ENCODE measurements at regions not wholly inside any gene's neighbourhood (a gene's known extent, or its start where the extent isn't known, plus 50 kb on each side); places are given as distances from the start of the nearest gene placed in this dataset.
"Not testable (repeated sequence)": the region's sequence is repeated elsewhere in the genome, so short reads cannot be mapped to it uniquely, and the experiment has no call there.

DNA sequence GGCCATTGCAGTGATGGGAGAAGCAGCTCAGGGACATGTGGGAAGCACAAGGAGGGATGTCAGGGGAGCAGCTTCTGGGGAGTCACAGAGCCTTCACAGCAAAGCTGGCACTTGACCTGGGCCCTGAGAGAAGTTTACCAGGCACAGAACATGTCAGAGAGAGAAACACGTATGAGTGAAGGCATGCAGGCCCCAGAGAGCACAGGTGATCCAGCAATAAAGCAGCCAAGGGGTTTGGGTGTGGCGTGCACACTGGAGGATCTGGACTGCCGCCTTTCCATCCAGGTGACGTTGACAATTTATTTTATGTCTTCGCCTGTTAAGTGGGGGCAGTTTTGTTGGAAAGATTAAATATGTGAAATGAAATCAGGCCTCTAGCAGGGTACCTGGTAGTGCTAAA is 252.6 kb upstream of the COBL start:
- Mint-ChIP-seq H3K27me3 (ENCODE audit: low read depth) (no peaks in the 10 kb centered on the region), H3K4me3 (no peak overlapping the region), H3K4me1 (ENCODE audit: low read depth) (no peaks in the 10 kb centered on the region), H3K9me3 (peaks cover 9% of the 10 kb centered on the region), H3K36me3 (ENCODE audit: insufficient read depth) (no peaks in the 10 kb centered on the region)
- DNase-seq (no peak), ATAC-seq (no peak)

DNA sequence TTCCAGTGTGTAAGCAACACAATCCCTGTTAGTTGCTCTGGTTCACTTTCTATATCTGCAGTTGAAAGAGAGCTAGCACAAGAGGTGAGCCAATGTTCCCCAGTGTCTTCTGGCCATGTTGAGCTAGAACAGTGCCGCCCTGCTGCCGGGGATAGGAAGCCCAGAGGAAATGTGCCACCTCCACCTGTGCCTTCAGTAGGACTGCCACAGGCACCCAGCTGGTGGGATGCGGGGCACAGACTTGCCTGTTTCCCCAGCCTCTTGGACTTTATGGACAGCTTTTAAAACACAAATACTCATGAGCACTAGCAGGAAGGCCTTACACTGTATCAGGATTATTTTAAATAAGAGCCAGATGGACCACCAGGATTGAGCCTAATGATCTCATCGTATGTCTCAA is 234.5 kb upstream of the COBL start:
- Mint-ChIP-seq H3K36me3 (ENCODE audit: insufficient read depth) (no peaks in the 10 kb centered on the region), H3K9me3 (peaks cover 22% of the 10 kb centered on the region), H3K4me3 (no peak overlapping the region), H3K27me3 (ENCODE audit: low read depth) (no peaks in the 10 kb centered on the region), H3K4me1 (ENCODE audit: low read depth) (no peaks in the 10 kb centered on the region)
- ATAC-seq (no peak), DNase-seq (no peak)

DNA sequence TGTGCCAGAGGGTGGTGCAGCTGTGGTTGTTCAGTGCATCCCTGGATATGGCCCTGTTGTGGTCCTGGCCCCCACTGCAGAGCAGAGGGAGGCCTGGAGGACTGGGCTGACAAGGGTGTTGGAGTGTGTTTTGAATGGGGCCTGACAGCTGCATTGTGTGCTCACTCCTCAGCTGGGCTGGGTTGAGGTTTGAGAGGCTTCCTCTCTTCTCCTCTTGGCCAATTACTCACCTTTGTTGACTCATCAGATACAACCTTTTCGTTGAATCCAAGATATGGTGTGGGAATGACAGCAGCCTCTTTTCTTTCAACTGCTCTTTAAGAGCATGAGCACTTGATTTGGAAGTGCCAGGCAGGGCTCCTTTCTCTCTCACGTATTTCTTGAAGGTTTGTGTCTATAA is 228.5 kb upstream of the COBL start:
- no peaks in the 10 kb centered on the region for H3K4me1 Mint-ChIP-seq (ENCODE audit: low read depth)
- H3K9me3 Mint-ChIP-seq, result peaks cover 13% of the 10 kb centered on the region
- ATAC-seq, result no peak
- H3K36me3 Mint-ChIP-seq (ENCODE audit: insufficient read depth), result no peaks in the 10 kb centered on the region
- no peak overlapping the region for H3K4me3 Mint-ChIP-seq
- no peaks in the 10 kb centered on the region for H3K27me3 Mint-ChIP-seq (ENCODE audit: low read depth)
- no peak for DNase-seq

DNA sequence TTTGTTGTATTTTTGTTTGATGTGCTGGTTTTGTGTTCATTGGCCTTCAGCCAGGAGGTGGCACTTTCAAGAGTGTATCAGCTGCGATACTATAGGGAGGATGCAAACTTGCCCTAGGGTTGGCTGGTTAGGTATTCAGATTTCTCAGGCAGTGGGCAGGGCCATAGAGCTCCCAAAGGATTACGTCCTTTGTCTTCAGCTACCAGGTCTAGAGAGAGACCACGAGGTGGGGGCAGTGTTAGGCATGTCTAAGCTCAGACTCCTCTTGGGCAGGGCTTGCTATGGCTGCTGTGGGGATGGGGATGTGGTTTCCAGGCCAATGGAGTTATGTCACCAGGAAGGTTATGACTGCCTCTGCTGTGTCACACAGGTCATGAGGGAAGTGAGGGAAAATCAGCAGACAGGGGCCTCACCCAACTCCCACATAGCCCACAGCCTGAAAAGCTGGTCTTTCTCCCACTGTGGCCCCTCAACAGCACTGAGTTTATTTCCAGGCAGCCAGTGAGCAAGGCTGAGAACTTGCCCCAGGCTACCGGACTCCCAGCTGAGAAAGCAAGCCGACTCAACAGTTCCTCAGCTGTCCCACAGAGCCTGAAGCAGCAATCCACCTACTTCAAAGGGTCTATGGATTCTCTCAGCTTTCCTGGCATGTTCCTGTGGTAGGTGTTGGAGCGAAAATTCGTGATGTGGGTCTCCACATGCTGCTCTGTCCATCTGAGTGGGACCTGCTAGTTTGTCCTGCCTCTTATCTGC is 227.4 kb upstream of the COBL start:
- no peaks in the 10 kb centered on the region for H3K27me3 Mint-ChIP-seq (ENCODE audit: low read depth)
- no peaks in the 10 kb centered on the region for H3K4me1 Mint-ChIP-seq (ENCODE audit: low read depth)
- H3K4me3 Mint-ChIP-seq, result no peak overlapping the region

DNA sequence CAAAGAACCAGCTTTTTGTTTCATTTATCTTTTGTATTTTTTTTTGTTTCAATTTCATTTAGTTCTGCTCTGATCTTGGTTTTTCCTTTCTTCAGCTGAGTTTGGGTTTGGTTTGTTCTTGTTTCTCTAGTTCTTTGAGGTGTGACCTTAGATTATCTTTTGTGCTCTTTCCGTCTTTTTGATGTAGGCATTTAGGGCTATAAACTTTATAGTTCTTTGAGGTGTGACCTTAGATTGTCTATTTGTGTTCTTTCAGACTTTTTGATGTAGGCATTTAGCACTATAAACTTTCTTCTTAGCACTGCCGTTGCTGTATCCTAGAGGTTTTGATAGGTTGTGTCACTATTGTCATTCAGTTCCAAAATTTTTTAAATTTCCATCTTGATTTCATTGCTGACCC is 224.3 kb upstream of the COBL start:
- not testable (repeated sequence) for H3K4me1 Mint-ChIP-seq (ENCODE audit: low read depth); ATAC-seq; H3K36me3 Mint-ChIP-seq (ENCODE audit: insufficient read depth); H3K4me3 Mint-ChIP-seq; H3K27me3 Mint-ChIP-seq (ENCODE audit: low read depth); DNase-seq
- H3K9me3 Mint-ChIP-seq, result peaks cover 17% of the 10 kb centered on the region

More for the DNA sequence above, 227.4 kb upstream of the COBL start:
- no peak for ATAC-seq
- Mint-ChIP-seq H3K9me3 (peaks cover 11% of the 10 kb centered on the region), H3K36me3 (ENCODE audit: insufficient read depth) (no peaks in the 10 kb centered on the region)
- no peak for DNase-seq

DNA sequence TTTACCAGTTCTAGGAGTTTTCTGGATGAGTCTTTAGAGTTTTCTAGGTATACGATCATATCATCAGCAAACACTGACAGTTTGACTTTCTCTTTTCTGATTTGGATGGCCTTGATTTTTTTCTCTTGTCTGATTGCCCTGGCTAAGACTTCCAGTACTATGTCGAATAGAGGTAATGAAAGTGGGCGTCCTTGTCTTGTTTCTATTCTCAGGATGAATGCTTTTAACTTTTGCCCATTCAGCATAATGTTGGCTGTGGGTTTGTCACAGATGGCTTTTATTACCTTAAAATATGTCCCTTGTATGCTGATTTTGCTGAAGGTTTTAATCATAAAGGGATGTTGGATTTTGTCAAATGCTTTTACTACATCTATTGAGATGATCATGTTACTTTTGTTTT is 223.2 kb upstream of the COBL start:
- Mint-ChIP-seq H3K4me3 (no peak overlapping the region), H3K9me3 (peaks cover 17% of the 10 kb centered on the region)

DNA sequence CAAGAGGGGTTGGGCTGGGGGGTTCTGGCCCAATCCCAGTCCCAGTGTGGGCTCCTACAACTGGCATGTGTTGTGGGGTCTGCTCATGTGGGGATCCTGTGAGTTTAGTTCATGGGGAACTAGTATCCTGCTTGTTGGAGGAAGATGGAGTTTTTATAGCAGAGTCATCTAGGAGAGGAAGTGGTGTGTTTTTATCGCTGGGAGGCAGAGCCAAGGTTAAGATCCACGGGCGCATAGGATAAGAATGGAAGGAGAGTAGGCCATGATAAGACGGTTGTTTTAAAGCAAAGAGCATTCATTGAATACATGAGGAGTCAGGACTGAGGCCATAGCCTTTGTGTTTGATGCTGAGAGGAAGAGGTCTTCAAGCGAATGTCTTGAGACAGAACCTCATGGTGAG is 211.6 kb upstream of the COBL start:
- Mint-ChIP-seq H3K27me3 (ENCODE audit: low read depth) (no peaks in the 10 kb centered on the region), H3K9me3 (peaks cover 11% of the 10 kb centered on the region), H3K36me3 (ENCODE audit: insufficient read depth) (no peaks in the 10 kb centered on the region), H3K4me1 (ENCODE audit: low read depth) (no peaks in the 10 kb centered on the region), H3K4me3 (no peak overlapping the region)
- no peak for DNase-seq
- no peak for ATAC-seq

More for the DNA sequence above, 223.2 kb upstream of the COBL start:
- Mint-ChIP-seq H3K4me1 (ENCODE audit: low read depth) (no peaks in the 10 kb centered on the region), H3K27me3 (ENCODE audit: low read depth) (no peaks in the 10 kb centered on the region), H3K36me3 (ENCODE audit: insufficient read depth) (no peaks in the 10 kb centered on the region)
- ATAC-seq (no peak), DNase-seq (no peak)

DNA sequence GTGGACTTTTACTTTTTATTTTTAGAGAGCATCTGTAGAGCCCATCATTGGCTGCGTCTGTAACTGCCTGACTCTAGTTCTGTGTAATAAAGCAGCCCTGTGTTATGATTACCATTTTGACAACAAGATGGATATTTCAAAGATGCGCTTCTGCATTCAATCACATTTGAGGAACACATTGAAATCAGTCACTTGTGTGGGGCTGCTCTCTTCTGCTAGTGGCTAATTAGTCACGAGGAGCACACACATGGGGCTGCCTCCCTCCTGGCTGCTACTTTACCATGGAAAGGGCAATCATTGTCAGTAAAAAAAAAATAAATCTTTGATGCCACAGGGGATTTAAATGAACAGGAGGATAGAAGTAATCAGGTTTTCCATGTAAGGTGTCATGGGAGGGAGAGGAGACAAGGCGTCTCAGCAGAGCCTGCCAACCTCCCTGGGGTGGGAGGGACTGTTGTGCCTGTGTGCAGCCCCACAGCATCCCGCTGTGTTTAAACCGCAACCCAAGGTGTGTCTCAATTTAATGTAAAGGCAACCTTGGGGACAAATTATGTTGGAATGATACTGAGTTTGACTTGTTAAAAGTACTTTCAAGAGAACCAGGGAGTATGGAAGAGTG is 205.2 kb upstream of the COBL start:
- Mint-ChIP-seq H3K36me3 (ENCODE audit: insufficient read depth) (no peaks in the 10 kb centered on the region), H3K9me3 (peaks cover 6% of the 10 kb centered on the region), H3K27me3 (ENCODE audit: low read depth) (no peaks in the 10 kb centered on the region), H3K4me3 (no peak overlapping the region), H3K4me1 (ENCODE audit: low read depth) (no peaks in the 10 kb centered on the region)
- ATAC-seq (no peak), DNase-seq (no peak)

DNA sequence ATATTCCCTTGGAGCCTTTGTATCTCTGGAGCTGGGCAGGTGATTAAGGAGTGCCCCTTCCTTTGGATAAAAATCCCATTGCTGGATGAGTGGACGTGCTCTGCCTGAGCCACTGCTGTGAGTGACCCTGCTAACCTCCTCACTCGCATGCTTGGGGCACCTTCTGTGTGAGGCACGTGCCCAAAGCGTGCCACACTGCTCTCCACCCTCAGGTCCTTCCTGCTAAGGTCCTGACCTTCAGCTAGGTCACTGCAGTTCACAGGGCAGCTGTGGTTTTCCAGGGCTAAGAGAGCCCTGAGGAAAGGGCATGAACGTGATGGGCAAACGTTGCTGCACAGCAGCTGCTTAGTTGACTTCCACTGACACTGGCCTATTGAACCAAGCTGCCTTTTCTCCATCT is 204.4 kb upstream of the COBL start:
- no peaks in the 10 kb centered on the region for H3K4me1 Mint-ChIP-seq (ENCODE audit: low read depth)
- peaks cover 6% of the 10 kb centered on the region for H3K9me3 Mint-ChIP-seq
- no peaks in the 10 kb centered on the region for H3K36me3 Mint-ChIP-seq (ENCODE audit: insufficient read depth)
- H3K4me3 Mint-ChIP-seq, result no peak overlapping the region
- ATAC-seq (no peak), DNase-seq (no peak)
- no peaks in the 10 kb centered on the region for H3K27me3 Mint-ChIP-seq (ENCODE audit: low read depth)

DNA sequence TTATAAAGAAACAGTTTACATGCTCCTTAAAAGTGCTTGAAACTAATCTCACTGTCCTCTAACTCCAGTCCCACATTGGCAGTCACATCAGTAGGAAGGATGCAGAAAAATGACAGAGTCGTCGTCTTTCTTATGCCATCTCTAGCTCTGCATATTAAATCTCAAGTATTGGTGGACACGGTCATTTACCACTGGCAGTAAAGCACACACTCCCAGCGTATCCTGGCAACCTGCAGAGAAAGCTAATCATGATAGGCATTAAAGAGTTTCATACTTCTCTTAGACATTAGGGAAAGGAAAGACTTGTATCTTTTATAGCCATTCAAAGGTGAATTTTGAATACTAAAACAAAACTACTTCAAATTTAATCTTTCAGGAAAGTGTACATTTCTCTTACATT is 202.0 kb upstream of the COBL start:
- DNase-seq, result no peak
- H3K9me3 Mint-ChIP-seq, result no peaks in the 10 kb centered on the region
- H3K4me3 Mint-ChIP-seq, result no peak overlapping the region
- no peaks in the 10 kb centered on the region for H3K27me3 Mint-ChIP-seq (ENCODE audit: low read depth)
- H3K36me3 Mint-ChIP-seq (ENCODE audit: insufficient read depth), result no peaks in the 10 kb centered on the region
- no peaks in the 10 kb centered on the region for H3K4me1 Mint-ChIP-seq (ENCODE audit: low read depth)
- no peak for ATAC-seq

DNA sequence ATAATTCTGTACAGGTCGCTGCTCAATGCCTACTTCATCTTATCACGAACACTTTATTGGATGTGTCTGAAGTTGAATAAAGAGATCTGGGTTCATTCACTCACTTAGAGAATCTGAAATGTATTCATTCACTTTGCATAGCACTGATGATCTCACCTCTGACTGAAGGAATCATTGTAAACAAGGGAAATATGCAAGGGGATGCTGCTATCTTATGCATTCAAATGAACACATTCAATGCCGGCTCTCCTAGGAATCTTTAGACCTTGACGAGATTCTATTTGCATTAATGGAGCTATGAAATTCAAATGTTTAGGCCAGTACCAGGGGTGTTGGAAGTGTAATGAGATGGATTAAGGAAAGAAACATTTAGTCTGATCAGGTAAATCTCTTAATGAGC is 200.6 kb upstream of the COBL start:
- ATAC-seq, result no peak

DNA sequence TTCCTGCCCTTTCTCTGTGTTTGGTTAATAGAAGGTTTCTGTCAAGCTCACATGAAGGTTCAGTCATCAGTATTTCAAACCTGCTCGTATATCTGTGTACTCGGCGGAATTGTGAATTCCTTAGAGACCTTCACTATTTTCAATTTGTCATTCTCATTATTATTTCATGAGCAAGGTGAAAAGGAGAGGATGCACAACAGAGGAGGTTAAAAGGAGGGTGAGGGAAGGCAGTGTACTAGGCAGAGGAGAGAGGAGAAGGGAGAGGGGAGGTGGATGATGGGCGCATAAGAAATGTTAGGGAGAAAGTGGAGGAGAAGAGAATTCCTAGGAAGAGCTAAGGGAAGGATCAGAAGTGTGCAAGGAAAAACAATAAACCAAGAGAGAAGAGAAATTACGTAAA is 185.0 kb upstream of the COBL start:
- Mint-ChIP-seq H3K4me1 (ENCODE audit: low read depth) (no peaks in the 10 kb centered on the region), H3K36me3 (ENCODE audit: insufficient read depth) (no peaks in the 10 kb centered on the region), H3K27me3 (ENCODE audit: low read depth) (no peaks in the 10 kb centered on the region), H3K9me3 (peaks cover 3% of the 10 kb centered on the region), H3K4me3 (no peak overlapping the region)
- ATAC-seq, result no peak
- no peak for DNase-seq

More for the DNA sequence above, 200.6 kb upstream of the COBL start:
- H3K9me3 Mint-ChIP-seq, result no peaks in the 10 kb centered on the region
- H3K4me1 Mint-ChIP-seq (ENCODE audit: low read depth), result no peaks in the 10 kb centered on the region
- DNase-seq, result no peak
- H3K36me3 Mint-ChIP-seq (ENCODE audit: insufficient read depth), result no peaks in the 10 kb centered on the region
- no peaks in the 10 kb centered on the region for H3K27me3 Mint-ChIP-seq (ENCODE audit: low read depth)
- H3K4me3 Mint-ChIP-seq, result no peak overlapping the region

DNA sequence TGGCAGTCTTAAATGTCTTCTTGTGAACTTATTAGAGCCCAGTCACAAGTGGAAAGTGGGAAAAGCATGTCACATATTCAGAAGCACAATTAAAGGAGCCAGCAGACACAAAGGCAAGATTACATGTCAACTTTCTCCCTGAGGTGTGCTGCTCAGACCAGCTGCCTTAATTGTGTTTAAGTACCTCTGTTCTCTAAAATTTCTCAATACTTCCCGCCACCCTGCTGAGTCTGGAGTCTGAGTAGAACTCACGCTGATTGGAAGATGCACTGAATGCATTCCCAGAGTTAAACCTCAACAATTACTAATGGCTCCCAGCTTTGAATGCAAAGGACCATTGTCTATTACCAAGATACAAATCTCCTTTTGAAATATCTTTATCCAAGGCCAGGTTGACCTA is 166.4 kb upstream of the COBL start:
- Mint-ChIP-seq H3K27me3 (ENCODE audit: low read depth) (no peaks in the 10 kb centered on the region), H3K4me1 (ENCODE audit: low read depth) (no peaks in the 10 kb centered on the region), H3K36me3 (ENCODE audit: insufficient read depth) (no peaks in the 10 kb centered on the region)

DNA sequence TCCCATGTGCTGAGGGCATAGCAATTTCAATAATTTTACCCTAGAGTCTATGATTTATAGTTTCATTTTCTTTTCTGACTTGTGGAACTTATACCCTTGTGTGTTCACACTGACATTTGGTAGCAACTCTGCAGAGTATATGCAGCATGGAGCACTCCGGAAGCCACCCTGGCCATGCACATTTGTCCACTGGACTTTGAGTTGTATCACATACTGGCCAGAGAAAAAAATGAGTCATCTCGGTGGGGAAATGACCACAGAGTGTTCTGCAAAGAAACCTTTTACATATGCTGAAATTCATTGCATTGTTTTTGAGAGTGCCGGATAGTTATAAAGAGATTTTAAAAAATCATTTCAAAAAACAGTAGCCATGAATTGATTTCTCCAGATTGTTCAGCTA is 164.8 kb upstream of the COBL start:
- DNase-seq, result no peak
- Mint-ChIP-seq H3K4me3 (no peak overlapping the region), H3K27me3 (ENCODE audit: low read depth) (no peaks in the 10 kb centered on the region), H3K9me3 (no peaks in the 10 kb centered on the region), H3K4me1 (ENCODE audit: low read depth) (no peaks in the 10 kb centered on the region), H3K36me3 (ENCODE audit: insufficient read depth) (no peaks in the 10 kb centered on the region)
- no peak for ATAC-seq

More for the DNA sequence above, 166.4 kb upstream of the COBL start:
- DNase-seq (no peak), ATAC-seq (no peak)
- H3K9me3 Mint-ChIP-seq, result no peaks in the 10 kb centered on the region
- H3K4me3 Mint-ChIP-seq, result no peak overlapping the region

DNA sequence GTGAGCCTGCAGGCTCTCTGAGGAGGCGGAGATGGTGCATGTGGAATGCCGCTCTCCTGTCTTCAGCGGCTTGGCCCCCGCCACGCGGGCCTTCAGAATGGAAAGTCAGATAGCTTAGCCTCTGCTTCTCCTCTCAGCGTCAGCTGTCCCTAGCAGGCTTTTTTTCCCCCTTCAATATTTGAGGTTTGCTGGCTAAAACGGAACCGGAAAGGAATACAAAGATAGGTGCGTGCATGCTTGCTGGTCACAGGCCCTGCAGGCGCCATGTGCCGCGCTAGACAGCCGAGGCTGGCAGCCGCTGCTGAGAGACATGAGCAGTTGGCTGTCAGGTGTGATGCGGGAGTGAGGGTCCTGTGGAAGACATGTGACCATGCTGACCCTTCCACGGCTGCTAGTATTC is 161.2 kb upstream of the COBL start:
- DNase-seq (no peak), ATAC-seq (no peak)
- H3K4me1 Mint-ChIP-seq (ENCODE audit: low read depth), result no peaks in the 10 kb centered on the region
- H3K9me3 Mint-ChIP-seq, result no peaks in the 10 kb centered on the region
- H3K4me3 Mint-ChIP-seq, result no peak overlapping the region
- no peaks in the 10 kb centered on the region for H3K36me3 Mint-ChIP-seq (ENCODE audit: insufficient read depth)
- H3K27me3 Mint-ChIP-seq (ENCODE audit: low read depth), result peaks cover 2% of the 10 kb centered on the region

Data from activated T-cell treated with anti-CD3 and anti-CD28 coated beads, Interleukin-2, amount 50 U/mL, for 4 hours (primary cell).